HEK293T (cell line): ENCODE measurements at regions not wholly inside any gene's neighbourhood (a gene's known extent, or its start where the extent isn't known, plus 50 kb on each side); places are given as distances from the start of the nearest gene placed in this dataset.

Experiments
- BHLHE40 ChIP-seq: fragments of 450-650 bp; IDR thresholded peaks from 2 replicates; pipeline ENCODE4 v1.6.1; 2016; ENCODE audit warnings: mild to moderate bottlenecking, moderate library complexity, borderline replicate concordance
- ELF4 ChIP-seq: fragments of 450-650 bp; IDR thresholded peaks from 2 replicates; pipeline ENCODE4 v1.6.1; 2017; ENCODE audit warnings: antibody characterized with exemption
- FOXA1 ChIP-seq: fragments of 450-650 bp; IDR thresholded peaks from 2 replicates; pipeline ENCODE4 v1.6.1; 2016; ENCODE audit warnings: mild to moderate bottlenecking
- FOXM1 ChIP-seq: fragments of 450-650 bp; IDR thresholded peaks from 2 replicates; pipeline ENCODE4 v1.6.1; 2017; ENCODE audit warnings: mild to moderate bottlenecking, borderline replicate concordance
- L3MBTL2 ChIP-seq: fragments of 450-650 bp; conservative IDR thresholded peaks from 2 replicates; pipeline ENCODE4 v1.6.1; 2016; ENCODE audit warnings: mild to moderate bottlenecking
- SP1 ChIP-seq: fragments of 450-650 bp; IDR thresholded peaks from 2 replicates; pipeline ENCODE4 v1.6.1; 2017
- TARDBP ChIP-seq: fragments of 450-650 bp; IDR thresholded peaks from 2 replicates; pipeline ENCODE4 v1.6.1; 2016

DNA sequence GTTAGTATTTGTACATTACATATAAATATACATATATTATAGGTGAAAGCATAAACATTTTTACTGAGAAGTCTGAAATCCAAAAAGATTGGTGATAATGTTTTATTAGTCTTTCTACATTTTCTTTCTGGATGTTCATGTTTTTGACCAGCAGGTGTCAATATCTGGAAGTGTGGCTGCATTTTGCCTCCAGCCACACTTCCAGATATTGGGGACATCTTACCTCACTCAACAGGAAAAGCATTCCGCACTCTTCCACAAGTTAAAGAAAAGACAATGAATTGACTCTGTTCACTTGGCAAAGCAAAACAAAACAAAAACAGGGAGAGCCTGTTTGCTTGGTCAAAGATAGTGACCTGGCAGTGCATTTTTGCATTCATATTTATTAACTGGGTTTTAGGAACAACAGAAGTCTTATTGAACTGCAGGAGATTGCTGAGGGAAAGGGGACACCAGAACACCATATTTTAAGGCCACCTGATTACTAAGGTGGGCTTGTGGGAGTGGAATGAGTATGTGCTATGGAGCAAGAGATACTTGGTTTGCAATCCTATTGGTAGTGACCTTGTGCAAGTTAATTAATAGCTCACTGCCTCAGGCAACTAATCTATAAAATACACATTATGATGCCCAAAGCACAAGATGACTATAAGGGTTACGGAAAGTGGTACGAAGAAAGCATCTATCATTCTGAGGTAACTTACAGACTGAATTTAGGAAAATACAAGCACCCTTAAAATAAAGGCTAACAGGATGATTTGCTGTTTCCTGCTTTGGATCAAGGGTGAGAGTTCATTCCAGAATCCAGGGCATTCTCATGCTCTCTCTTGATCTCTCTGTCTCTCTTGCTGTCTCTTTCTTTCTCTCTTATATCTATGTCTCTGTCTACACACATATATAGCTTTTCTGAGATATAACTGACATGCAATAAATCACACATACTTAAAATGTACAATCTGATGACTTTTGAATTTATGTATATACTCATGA lies 389.9 kb upstream of the EMCN start:
- TF ChIP-seq BHLHE40 (no peak), FOXA1 (no peak), SP1 (no peak), FOXM1 (no peak), L3MBTL2 (no peak), ELF4 (no peak), TARDBP (no peak)
